ENCODE measurements at regions not wholly inside any gene's neighbourhood (a gene's known extent, or its start where the extent isn't known, plus 50 kb on each side); places are given as distances from the start of the nearest gene placed in this dataset.

- DNase-seq = no peak
These were observed 138.8 kb upstream of the COL5A1 start for GRCh38 chr9:134502809-134503211.

- DNase-seq = no peak
These were observed 138.1 kb upstream of the COL5A1 start for GRCh38 chr9:134503301-134504105.

- DNase-seq = no peak
These were observed 137.6 kb upstream of the COL5A1 start for GRCh38 chr9:134504106-134504385.

GRCh38 chr9:134505032-134505431 lies 136.6 kb upstream of the COL5A1 start:
- no peak for DNase-seq

GRCh38 chr9:134509281-134509680 lies 132.3 kb upstream of the COL5A1 start:
- DNase-seq = no peak

- no peak for DNase-seq
These were observed 131.8 kb upstream of the COL5A1 start for GRCh38 chr9:134509817-134510216.

GRCh38 chr9:134514503-134514902 lies 127.1 kb upstream of the COL5A1 start:
- no peak for DNase-seq

GRCh38 chr9:134515026-134515821 lies 126.4 kb upstream of the COL5A1 start:
- DNase-seq = no peak

GRCh38 chr9:134516464-134516863 lies 125.1 kb upstream of the COL5A1 start:
- DNase-seq = peak; percentile 10

GRCh38 chr9:134517069-134517680 lies 124.4 kb upstream of the COL5A1 start:
- DNase-seq = no peak

GRCh38 chr9:134518004-134518606 lies 123.5 kb upstream of the COL5A1 start:
- no peak for DNase-seq

- DNase-seq = no peak
These were observed 122.1 kb upstream of the COL5A1 start for GRCh38 chr9:134519375-134520070.

GRCh38 chr9:134521817-134522501 lies 119.6 kb upstream of the COL5A1 start:
- no peak for DNase-seq

GRCh38 chr9:134522502-134522848 lies 119.1 kb upstream of the COL5A1 start:
- DNase-seq = no peak

GRCh38 chr9:134522976-134523375 lies 118.6 kb upstream of the COL5A1 start:
- DNase-seq = no peak

GRCh38 chr9:134525070-134525815 lies 116.4 kb upstream of the COL5A1 start:
- DNase-seq = no peak

- DNase-seq = no peak
These were observed 115.6 kb upstream of the COL5A1 start for GRCh38 chr9:134525841-134526583.

- DNase-seq = no peak
These were observed 114.8 kb upstream of the COL5A1 start for GRCh38 chr9:134526584-134527477.

GRCh38 chr9:134530724-134531123 lies 110.9 kb upstream of the COL5A1 start:
- DNase-seq = no peak

All from NCI-H524 treated with DMSO at 0.1 percent for 48 hours (cell line).